ENCODE measurements at regions not wholly inside any gene's neighbourhood (a gene's known extent, or its start where the extent isn't known, plus 50 kb on each side); places are given as distances from the start of the nearest gene placed in this dataset.

- no peak for TF ChIP-seq CTCF (IDR thresholded peaks at IDR 0.05; ENCODE audit: low read depth, low read length)
- no peak for TF ChIP-seq MYC (IDR thresholded peaks at IDR 0.05; ENCODE audit: low read depth, low read length)
- no peak for TF ChIP-seq POLR2A (IDR thresholded peaks at IDR 0.05; ENCODE audit: extremely low read depth, insufficient read length)
- TF ChIP-seq, protein P1, sequence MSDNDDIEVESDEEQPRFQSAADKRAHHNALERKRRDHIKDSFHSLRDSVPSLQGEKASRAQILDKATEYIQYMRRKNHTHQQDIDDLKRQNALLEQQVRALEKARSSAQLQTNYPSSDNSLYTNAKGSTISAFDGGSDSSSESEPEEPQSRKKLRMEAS (IDR thresholded peaks at IDR 0.05; ENCODE audit: low read depth, low read length) = no peak
Observed at GRCh38 chr13:76014406-76015318, 378.5 kb downstream of the LMO7 start.
